ENCODE measurements at regions not wholly inside any gene's neighbourhood (a gene's known extent, or its start where the extent isn't known, plus 50 kb on each side); places are given as distances from the start of the nearest gene placed in this dataset.

DNA sequence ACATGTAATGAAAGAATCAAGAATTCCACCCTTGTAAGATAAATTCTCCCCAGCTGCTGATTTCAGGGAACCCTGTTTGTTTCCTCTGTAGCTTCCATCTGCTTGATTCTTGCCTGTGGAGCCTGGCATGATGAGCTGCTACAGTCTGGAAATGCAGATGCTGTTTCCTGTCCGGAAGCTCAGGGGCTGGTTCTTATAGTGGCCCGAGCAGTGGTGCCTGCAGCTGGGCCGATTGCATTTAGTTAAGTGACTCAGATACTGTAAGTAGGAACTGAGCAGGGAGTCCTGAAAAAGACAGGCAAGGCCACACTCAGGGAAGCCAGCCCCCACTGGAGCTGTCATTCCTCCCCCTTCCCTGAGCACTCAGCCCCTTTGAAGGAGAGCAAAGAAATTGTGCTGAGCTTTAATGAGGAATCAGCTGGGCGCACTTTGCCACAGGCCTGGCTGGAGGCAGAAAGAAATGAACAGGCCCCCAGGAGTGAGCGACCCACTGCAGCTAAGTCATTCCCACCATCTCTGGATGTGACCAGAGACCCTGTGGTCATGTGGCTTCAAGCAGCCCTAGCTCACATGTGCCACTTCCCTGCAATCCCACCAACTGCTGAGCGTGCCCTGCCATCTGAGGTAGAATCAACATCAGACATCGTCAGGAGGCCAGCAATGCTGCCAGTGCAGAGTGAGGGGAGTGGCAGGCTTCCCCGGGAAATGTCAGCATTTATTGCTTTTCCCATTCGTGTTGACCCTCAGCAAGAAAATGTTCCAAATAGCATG is 206.0 kb upstream of the WWC1 start:
- ChIA-PET CTCF (ENCODE audit: low intra/inter-chr PET ratio, low total read pairs) (no interaction called here), POLR2A (no interaction called here)
- BruUV-seq (replicated peaks) = no TSS peak
- no peaks in the 10 kb centered on the region for H4K20me1 ChIP-seq (ENCODE audit: insufficient read depth, low read length)
- H3K36me3 ChIP-seq (replicated peaks in 1 of 2; ENCODE audit: control insufficient read depth in 1 of 2, insufficient read depth in 2 of 2, low read length in 2 of 2) = no peaks in the 10 kb centered on the region
- H3K27ac ChIP-seq (ENCODE audit: extremely low read length, insufficient read depth, low read length) = no peak overlapping the region
- no peak overlapping the region for H3K9ac ChIP-seq (ENCODE audit: insufficient read depth, low read depth, low read length)
- DNase-seq (ENCODE audit: low spot score) (no peak), ATAC-seq (no peak), FAIRE-seq (no peak)
- WGBS (ENCODE audit: low lambda C conversion rate) = 14% methylated on average over 4 of the region's 9 CpGs
- H3K27me3 ChIP-seq (ENCODE audit: control insufficient read depth in 1 of 2, insufficient read depth in 2 of 2, low read length in 2 of 2) = no peaks in the 10 kb centered on the region
- H3K79me2 ChIP-seq (ENCODE audit: insufficient read depth, low read length) = no peaks in the 10 kb centered on the region
- TF ChIP-seq MAF1 (CRISPR knock-in tag; IDR thresholded peaks at IDR 0.05; ENCODE audit: borderline replicate concordance) = no peak
- TF ChIP-seq MEF2D (CRISPR knock-in tag; IDR thresholded peaks at IDR 0.05) = no peak
- TF ChIP-seq KLF11 (CRISPR knock-in tag; IDR thresholded peaks at IDR 0.05) = no peak
- TF ChIP-seq, protein P1, sequence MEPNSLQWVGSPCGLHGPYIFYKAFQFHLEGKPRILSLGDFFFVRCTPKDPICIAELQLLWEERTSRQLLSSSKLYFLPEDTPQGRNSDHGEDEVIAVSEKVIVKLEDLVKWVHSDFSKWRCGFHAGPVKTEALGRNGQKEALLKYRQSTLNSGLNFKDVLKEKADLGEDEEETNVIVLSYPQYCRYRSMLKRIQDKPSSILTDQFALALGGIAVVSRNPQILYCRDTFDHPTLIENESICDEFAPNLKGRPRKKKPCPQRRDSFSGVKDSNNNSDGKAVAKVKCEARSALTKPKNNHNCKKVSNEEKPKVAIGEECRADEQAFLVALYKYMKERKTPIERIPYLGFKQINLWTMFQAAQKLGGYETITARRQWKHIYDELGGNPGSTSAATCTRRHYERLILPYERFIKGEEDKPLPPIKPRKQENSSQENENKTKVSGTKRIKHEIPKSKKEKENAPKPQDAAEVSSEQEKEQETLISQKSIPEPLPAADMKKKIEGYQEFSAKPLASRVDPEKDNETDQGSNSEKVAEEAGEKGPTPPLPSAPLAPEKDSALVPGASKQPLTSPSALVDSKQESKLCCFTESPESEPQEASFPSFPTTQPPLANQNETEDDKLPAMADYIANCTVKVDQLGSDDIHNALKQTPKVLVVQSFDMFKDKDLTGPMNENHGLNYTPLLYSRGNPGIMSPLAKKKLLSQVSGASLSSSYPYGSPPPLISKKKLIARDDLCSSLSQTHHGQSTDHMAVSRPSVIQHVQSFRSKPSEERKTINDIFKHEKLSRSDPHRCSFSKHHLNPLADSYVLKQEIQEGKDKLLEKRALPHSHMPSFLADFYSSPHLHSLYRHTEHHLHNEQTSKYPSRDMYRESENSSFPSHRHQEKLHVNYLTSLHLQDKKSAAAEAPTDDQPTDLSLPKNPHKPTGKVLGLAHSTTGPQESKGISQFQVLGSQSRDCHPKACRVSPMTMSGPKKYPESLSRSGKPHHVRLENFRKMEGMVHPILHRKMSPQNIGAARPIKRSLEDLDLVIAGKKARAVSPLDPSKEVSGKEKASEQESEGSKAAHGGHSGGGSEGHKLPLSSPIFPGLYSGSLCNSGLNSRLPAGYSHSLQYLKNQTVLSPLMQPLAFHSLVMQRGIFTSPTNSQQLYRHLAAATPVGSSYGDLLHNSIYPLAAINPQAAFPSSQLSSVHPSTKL (CRISPR knock-in tag; IDR thresholded peaks at IDR 0.05) = no peak
- TF ChIP-seq ZNF878 (CRISPR knock-in tag; IDR thresholded peaks at IDR 0.05) = no peak
- no peak for TF ChIP-seq ZNF496 (CRISPR knock-in tag; IDR thresholded peaks at IDR 0.05; ENCODE audit: insufficient replicate concordance)
- no peak for TF ChIP-seq ZNF816 (CRISPR knock-in tag; IDR thresholded peaks at IDR 0.05; ENCODE audit: borderline replicate concordance)
- no peak for TF ChIP-seq HOXA9 (CRISPR knock-in tag; IDR thresholded peaks at IDR 0.05; ENCODE audit: borderline replicate concordance)
- TF ChIP-seq NR2F6 (IDR thresholded peaks at IDR 0.05) = no peak
- no peak for TF ChIP-seq NR2F6 (CRISPR knock-in tag; IDR thresholded peaks at IDR 0.05)
- TF ChIP-seq, protein P2, sequence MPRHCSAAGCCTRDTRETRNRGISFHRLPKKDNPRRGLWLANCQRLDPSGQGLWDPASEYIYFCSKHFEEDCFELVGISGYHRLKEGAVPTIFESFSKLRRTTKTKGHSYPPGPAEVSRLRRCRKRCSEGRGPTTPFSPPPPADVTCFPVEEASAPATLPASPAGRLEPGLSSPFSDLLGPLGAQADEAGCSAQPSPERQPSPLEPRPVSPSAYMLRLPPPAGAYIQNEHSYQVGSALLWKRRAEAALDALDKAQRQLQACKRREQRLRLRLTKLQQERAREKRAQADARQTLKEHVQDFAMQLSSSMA (CRISPR knock-in tag; IDR thresholded peaks at IDR 0.05) = no peak
- no peak for TF ChIP-seq ZFP1 (CRISPR knock-in tag; IDR thresholded peaks at IDR 0.05)
- TF ChIP-seq, protein P3, sequence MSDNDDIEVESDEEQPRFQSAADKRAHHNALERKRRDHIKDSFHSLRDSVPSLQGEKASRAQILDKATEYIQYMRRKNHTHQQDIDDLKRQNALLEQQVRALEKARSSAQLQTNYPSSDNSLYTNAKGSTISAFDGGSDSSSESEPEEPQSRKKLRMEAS (IDR thresholded peaks at IDR 0.05) = no peak
- H3K9me3 ChIP-seq (ENCODE audit: low read length) = no peaks in the 10 kb centered on the region
- in situ Hi-C loops (cut with HindIII; ENCODE audit: extremely low pct_ligation_motif_present, low pct_unique_long_range_greater_than_20kb) (no loop called here), intact Hi-C loops (cut with micrococcal nuclease; ENCODE audit: unreplicated experiment) (no loop called here)
- no peak overlapping the region for H3K4me2 ChIP-seq (ENCODE audit: low read depth, low read length)
- no peak overlapping the region for H3K4me3 ChIP-seq (replicated peaks in 1 of 3; ENCODE audit: insufficient read depth in 1 of 3, low read depth in 2 of 3, low read length in 3 of 3)
- H3K4me1 ChIP-seq (ENCODE audit: insufficient read depth, low read length) = no peaks in the 10 kb centered on the region
- no peak overlapping the region for H2AFZ ChIP-seq (ENCODE audit: low read length)
